Anterior cingulate cortex (tissue), 58 donors: ENCODE measurements at regions not wholly inside any gene's neighbourhood (a gene's known extent, or its start where the extent isn't known, plus 50 kb on each side); places are given as distances from the start of the nearest gene placed in this dataset.

Source experiments
- DNase-seq, 58 donors: peaks; one replicate each; lab custom pipeline; 2025; lab: John Stamatoyannopoulos, UW

- no peak for DNase-seq
Observed at GRCh38 chr17:77266891-77267341, 126.1 kb downstream of the SEC14L1 start.

DNA sequence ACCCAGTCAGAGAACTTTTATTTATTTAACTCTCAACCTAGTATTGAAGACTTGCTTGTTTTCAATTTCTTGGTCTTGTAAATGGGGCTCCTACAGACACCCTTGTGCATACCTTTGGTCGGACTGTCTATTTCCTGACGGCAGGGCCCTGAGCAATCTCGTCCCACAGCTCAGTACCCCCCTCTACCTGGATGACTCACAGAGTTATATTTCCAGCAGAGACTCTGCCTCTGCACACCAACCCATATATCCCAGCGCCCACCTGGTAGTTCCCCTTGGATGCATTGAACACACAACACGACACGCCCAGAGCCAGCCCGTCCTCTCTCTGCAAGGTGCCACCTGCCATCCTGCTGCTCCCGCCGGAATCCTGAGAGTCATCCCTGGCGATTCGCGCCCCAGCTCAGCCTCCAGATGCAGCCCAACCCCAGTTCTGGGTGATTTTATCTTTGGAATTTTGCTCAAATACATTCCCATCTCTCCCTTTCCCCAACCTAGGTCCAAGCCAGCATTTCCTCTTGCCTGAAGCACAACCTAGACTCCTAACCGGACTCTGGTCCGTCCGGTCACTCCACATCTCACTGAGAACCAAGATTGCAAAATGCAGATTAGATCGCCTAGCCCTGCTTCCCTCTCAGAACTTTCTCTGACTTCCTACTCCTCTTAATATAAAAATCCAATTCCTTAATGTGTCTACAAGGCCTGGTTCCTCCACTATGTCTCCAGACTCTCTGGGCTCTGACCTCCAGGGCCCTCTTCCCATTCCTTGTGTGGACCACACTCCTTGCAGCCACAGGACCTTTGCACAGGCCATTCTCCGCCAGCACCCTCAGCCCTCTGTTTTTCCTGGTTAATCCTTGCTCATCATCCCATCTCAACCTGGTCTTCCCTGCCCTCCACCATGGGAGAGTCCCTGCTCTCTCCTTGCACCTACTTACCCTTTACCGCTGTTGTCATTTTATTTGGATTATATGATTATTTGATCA is 129.2 kb downstream of the SEC14L1 start:
- DNase-seq, result no peak

DNA sequence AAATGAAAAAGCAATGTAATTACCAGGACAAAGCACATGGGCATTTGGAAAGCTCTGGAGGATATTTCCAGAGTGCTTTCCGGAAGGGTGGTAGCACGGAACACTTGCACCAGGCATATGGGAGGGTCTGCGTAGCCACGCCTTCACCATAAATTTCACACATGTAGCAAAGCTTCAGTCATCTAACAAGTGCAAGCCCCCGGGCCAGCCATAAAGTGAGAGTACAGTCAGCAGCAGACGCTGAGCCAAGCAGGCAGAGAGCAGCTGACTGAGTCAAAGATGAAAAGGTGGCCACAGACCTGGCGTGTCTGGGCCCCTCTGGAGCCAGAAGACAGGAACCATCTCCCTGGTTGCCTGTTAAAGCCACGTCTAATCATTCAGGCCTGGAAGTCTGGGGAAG is 130.6 kb downstream of the SEC14L1 start:
- DNase-seq, result no peak

- DNase-seq, result no peak
Observed at GRCh38 chr17:77273397-77274085, 132.8 kb downstream of the SEC14L1 start.

- no peak for DNase-seq
Observed at GRCh38 chr17:77274096-77274845, 133.5 kb downstream of the SEC14L1 start.

DNA sequence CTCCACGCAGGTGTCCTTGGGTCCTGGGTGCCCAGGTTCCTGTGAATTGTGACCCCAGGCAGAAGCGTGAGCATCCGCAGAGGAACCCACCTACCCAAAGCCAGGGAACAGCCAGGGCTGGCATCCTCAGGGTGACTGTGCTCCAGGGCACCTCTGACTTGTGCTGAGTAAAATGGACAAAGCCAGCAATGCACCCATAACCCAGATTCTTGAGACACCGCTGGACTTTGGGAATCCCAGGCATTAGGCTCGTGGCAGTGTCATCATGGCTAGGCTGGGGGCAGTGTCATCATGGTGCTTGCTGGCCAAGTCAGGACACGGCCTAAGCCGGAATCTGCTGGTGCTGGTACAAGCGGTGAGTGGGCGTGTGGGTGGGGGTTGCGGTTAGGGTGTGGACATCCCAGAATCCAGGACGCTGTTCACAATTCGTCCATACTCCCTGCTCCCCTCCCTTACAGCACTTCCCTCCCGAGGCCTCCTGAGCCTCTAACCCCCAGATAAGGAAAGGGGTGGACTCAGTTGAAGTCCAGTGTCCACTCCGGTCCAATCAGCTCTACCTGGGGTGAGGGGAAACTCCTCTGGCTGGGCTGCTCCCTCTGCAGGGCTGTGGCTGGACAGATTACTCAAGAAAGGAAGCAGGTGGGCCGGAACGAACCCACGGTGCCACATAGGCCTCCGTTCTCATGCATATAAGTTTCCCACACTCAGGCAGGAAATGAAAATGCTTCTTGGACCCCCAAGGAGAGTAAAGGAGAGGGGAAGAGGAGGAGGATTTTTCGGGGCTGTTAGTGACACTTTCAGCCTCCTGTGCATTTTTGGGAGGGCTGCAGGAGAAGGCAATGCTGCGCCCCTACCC is 138.9 kb downstream of the SEC14L1 start:
- DNase-seq, result no peak

- peak in 2 of 58 donors; percentile 41 to 55 for DNase-seq
Observed at GRCh38 chr17:77280304-77281121, 139.7 kb downstream of the SEC14L1 start.

DNA sequence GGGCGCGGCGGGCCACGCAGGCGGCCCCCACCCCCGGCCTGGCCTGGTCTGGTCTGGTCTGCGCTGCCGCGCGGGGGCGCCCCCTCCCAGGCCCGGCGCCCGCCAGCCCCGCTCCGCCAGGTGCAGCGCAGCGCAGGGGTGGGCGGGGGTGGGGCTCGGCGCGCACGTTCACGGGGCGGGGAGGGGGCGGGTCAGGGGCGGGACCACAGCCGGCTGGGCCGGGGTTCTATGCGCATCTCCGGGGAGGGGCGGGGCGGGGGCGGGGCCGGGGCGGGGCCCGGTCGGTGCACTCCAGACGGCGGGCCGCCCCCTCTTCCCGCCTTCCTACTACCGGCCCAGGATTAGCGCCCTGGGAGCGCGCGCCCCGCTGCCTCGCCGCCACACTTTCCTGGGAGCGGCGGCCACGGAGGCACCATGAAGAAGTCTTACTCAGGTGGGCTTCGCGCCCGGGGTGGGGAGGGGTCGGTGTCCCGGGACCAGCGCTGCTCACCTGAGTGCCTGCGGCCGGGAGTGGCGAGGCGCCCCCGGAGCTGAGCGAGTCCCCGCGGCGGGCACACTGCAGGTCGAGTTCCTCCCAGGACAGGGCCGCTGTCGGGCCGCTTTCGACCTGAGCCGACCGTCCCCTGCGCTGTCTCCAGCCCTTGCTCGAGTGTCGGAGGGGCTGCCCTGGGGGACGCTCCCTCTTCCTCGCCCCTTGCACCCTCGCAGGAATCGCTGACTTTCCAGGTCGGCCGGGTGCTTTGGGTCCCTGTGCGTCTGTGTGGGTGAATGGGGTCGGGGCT is 140.5 kb downstream of the SEC14L1 start:
- peak in 26 of 58 donors; percentile 6 to 55 (median 26) for DNase-seq

DNA sequence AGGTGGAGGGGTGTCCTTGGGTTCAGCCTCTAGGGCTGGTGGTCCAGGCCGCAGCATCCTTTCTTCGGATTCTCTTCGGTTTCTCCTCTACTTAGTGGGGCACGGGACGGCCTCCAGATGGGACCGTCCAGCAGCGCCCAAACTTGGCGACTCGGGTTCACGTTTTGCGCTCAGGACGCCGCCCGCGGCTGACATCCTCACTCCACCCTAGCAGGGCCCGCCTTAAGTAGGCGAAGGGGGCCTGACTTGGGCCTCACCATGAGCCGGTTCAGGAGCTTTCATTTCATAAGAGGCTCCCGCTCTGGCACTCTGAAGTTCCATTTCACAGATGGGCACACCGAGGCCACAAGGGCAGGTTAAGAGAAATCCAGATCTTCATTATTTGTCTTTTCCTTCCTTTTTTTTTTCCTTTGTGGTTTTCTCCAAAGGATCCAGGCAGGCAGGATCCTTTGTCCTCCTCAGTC is 141.2 kb downstream of the SEC14L1 start:
- DNase-seq, result no peak

- no peak for DNase-seq
Observed at GRCh38 chr17:77282524-77283515, 142.1 kb downstream of the SEC14L1 start.

- no peak for DNase-seq
Observed at GRCh38 chr17:77284023-77284617, 143.4 kb downstream of the SEC14L1 start.

GRCh38 chr17:77285594-77286390 is 145.0 kb downstream of the SEC14L1 start:
- DNase-seq, result peak in 6 of 58 donors; percentile 21 to 50 (median 26)

- no peak for DNase-seq
Observed at GRCh38 chr17:77286391-77286640, 145.5 kb downstream of the SEC14L1 start.

GRCh38 chr17:77286641-77287431 is 146.1 kb downstream of the SEC14L1 start:
- DNase-seq, result peak in 2 of 58 donors; percentile 23 to 68
